GM18508 (cell line): ENCODE measurements at regions not wholly inside any gene's neighbourhood (a gene's known extent, or its start where the extent isn't known, plus 50 kb on each side); places are given as distances from the start of the nearest gene placed in this dataset.

Source experiments
- ATAC-seq: cut with Tn5 transposase; IDR thresholded peaks from one replicate; pipeline ENCODE4 v1.9.1; 2021; ENCODE audit warnings: moderate number of reproducible peaks; ENCODE audit not compliant: insufficient read depth, unreplicated experiment

DNA sequence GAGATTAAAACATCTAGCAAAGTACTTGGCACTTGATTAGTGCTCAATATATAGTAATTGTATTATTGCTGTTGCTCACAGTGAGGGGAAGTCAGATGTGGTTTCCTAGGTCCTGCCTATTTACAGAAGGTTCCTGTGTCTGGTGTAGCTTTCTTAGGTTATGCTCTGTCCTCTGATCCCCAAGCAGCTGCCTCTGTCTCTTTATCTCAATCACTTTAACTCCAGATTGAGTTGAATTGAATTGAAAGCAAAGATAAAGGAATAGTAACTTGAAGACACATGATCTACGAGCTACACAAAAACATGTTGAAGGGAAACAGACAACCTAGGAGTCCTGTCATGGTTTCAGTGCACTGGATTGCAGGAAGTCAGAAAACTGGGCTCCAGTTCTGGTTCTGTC lies 113.9 kb upstream of the ADAMTSL1 start:
- no peak for ATAC-seq

DNA sequence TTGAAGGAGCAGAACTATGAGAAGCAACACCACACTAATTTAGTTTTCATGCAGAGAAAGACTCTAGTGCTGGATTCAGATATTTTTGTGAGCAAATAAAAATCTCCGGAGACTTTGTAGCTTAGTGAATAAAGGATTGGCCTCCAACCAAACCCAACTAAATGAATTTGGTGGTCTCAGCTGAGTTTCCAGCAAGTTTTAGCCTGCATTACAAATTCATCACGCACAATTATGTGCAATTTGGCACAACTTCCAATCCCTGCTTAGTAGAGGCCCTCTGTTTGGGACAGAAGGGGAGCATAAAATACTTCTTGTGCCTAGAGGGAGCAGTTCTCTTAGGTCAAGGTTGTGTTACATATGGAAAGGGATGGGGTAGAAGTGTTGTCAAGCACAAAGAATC lies 112.3 kb upstream of the ADAMTSL1 start:
- ATAC-seq, result no peak

DNA sequence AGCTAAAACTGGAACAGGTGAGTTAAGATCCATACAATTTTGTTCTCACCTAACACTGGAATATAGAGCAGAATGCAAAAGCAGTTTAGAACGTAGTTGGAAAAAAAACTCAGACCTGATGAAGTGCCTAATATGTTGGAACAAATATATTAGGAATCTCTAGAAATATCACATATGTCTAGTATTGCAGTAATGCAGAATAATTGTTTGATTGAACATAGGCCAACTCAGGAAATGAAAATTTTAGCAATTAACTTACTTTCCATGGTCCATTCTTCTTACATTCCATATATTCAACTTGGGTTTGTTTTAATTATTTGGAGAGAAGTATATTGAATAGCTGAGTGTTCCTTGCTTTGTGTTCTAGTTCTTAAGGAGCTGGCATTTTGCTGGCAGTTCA lies 111.8 kb upstream of the ADAMTSL1 start:
- ATAC-seq, result no peak

DNA sequence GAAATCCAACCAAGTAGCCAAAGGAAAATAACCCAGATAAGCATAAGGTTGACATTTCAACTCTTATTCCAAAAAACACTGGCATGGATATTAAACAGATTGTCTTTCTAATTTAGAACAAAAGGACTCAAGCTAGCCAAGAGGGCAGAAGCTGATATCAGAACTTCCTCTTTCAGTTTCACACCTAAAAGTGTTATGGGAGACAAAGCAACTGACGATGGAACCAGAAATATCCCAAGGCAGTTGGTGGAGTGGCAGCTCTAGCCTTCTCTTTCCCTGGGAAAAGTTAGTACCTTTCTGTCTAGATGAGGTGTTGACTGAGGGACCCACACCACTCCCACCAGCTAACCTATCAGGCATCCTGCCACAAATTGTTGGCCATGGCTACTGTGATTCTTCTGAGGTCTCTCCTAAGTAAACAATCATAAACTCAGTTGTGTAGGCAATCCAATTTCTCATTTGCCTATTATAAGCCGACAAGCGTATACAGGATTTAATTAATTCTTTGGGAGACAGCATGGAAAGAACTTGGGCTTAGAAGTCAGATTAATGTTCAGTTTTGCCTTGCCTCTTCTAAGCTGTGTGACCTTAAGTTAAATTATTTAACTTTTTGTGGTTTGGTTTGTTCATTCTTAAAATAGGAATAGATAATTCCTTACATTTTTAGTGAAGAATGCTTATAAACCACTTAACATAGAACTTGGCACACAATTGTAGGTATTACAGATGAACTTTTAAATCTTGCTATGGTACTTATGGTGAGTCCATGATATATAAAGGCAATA lies 110.9 kb upstream of the ADAMTSL1 start:
- ATAC-seq, result no peak

DNA sequence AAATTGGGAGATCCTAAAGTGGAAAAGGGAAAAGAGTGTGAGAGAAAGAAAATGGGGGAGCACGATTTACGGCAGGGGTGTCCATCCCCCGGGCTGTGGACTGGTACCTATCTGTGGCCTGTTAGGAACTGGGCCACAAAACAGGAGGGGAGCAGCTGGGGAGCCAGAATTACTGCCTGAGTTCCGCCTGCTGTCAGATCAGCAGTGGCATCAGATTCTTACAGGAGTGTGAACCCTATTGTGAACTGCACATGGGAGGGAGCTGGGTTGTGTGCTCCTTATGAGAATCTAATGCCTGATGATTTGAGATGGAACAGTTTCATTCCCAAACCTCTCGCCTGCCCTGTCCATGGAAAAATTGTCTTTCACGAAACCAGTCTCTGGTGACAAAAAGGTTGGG lies 108.3 kb upstream of the ADAMTSL1 start:
- no peak for ATAC-seq

DNA sequence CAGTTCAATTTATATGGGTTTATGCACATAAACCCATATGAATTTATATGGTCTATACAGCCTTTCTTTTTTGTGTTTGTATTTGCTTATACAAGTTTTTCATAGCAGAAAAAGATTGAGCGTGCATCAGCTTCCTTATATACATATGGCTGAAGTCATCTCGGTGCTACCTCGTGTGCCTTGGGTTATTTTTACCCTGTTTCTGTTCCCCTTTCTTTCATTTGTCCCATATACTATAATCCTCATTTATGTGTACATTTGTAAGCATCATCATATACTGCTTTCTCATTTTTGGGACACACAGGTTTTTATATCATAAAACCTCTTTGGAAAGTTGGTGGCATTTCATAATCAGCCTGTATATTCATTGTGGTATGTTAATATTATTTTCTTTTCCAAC lies 107.8 kb upstream of the ADAMTSL1 start:
- no peak for ATAC-seq

DNA sequence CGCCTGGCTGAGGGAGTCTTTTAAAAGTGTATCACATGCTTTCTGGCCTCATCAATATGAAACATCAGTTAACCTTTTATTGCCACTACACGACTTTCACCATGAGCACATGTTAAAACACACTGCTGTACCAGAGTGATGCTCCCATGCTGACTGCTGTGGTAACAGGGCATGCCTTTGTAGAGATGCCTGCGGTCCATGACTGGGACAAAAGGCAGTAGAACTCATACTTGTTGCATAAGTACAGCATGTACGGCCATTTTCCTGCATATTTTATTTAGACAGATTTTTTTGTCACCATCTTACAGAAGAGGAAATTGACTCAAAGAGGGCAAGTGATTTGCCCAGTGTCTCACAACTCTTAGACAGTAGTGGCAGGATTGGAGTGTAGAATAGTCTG lies 105.7 kb upstream of the ADAMTSL1 start:
- ATAC-seq, result no peak

DNA sequence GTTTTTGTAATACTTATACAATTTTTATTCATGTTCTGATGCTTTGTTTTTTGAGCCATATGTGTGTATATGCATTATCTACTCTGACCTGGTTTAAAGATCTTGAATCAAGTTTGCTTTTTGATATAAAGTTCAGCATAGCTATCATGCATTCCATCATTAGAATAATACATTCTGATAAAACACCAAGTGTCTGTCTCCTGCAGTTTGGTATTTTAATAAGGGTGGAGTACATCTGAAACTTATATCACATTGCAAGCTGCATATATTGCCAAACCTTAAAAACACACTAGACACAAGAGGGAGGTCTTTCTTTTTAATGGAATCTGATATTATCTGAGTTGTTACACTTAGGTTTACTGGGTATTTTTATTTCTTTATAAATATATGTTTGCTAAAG lies 102.8 kb upstream of the ADAMTSL1 start:
- no peak for ATAC-seq

DNA sequence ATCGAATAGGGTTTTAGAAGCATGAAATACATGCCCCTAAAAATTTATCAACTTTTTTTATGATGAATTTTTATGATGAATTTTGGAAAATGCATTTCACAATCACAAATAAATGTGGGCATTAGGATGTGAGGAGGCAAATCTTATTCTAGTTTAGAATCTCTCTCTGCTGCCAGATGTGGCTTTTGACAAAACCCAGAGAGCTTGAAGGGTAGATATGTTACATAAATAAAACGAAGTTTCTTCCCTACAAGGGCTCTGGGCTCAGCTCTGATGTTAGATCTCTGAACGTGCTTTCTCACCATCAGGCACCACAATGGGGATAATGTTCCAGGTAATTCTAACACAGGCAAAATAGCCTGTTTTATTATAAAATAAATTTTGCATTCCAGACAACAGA lies 102.3 kb upstream of the ADAMTSL1 start:
- no peak for ATAC-seq

DNA sequence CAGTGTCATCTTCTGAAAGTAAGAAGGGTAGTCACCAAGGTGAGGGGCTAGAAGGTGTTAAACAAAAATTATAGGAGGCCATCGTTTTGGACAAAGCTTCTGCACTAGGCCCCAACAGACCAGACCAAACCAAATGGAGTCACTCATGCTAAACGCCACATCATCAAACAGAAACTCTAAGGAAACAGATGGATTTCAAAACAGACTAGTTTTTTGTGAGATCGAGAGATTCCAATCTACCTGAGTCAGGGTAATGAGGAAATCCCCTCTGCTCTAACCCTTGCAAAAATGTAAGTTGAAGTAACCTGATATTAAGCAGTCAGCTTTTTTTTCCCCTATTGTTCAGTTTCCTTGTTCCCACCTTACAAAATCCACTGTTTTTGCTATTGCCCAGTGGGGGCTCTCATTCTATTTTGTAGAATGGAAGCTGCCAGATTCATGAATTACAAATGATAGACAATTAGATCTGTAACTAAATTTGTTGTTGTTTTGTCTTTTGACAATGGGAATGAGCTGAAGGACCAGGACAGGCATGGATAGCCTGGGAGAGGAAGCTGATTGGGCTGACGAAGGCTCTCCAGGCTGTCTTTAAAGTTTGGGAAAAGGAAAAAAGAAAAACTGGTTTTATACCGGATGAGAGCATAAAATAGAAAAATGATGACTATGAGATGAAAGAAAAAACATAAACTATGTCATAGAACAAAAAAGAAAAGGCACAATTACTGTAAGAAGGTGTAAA lies 94.7 kb upstream of the ADAMTSL1 start:
- no peak for ATAC-seq

DNA sequence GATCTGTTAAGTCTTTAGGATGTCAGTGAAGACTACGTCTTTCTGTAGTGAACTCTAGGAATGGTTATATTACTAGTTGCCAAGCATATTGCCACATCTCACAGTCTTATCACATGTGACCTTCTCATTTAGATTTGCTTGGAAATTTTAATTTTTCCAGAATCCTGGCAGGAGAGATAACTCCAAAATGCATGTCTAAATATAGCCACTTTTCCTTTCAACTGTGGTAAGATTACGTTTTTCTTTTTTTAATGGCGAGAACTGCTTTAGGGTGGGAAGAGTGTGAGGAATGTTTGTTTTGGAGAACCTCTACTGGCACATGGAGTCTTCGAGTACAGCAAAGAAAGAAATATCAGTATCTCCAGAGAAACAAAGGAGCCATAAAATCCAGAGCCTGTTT lies 91.7 kb upstream of the ADAMTSL1 start:
- ATAC-seq, result no peak

DNA sequence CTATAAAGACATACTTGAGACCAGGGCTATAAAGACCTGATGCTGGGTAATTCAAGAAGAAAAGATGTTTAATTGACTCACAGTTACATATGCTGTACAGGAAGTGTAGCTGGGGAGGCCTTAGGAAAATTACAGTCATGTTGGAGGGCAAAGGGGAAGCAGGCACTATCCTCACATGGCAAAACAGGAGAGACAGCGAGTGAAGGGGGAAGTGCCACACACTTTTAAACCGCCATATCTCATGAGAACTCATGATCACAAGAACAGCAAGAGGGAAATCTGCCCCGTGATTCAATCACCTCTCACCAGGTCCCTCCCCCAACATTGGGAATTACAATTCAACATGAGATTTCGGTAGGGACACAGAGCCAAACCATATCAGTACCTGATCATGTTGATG lies 89.9 kb upstream of the ADAMTSL1 start:
- no peak for ATAC-seq

DNA sequence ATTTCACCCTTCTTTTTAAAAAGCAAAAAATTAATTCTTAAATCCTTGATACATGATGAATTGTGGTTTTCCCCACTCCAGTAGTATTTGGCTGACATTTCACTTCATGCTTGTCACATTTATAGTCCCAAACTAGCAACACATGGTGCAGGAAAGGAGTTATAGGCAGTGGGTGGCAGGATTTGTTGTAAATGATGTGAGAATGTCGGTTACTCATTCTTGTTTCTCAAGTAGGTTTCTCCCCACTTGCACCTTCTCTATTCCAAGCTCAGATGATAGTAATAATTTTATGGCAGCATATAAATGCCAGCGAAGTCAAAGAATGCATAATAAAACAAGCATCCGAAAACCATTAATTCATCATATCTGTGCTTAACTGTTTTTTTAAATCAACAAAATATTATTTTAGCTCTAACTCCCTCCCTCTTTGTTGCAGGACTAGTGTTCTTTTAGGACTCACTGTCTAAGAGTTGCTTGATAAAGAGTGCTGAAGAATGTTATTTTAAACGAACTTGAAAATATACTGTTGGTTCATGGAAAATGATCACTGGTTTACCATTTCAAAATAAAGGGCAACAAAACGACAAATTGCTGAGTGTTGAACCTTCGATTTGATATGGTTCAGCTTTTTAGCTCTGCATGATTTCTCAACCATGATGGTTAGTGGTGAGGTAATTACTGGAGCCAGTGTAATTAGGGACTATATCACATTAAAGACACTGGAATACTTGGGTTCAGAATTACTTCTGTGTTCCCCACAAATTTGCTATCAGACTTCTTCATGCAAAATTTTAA lies 88.1 kb upstream of the ADAMTSL1 start:
- ATAC-seq, result no peak

DNA sequence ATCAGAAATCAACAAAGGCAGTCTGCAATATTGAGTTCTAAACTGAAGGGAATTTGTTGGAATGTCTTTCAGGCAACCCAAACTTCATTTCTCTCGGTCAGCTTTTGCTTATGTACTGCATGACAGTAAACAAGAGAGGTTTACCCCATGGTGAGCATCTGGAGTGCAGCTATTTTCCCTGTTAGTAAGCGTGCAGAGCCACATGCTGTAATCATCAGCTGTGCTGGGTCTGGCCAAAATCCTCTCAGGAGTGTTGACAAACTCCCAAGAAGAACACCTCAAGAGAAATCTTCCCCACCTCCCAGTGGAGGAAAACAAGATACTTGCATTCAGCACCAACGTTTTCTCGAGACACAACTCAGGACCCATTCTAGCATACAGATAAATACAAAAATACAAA lies 83.6 kb upstream of the ADAMTSL1 start:
- ATAC-seq, result no peak

DNA sequence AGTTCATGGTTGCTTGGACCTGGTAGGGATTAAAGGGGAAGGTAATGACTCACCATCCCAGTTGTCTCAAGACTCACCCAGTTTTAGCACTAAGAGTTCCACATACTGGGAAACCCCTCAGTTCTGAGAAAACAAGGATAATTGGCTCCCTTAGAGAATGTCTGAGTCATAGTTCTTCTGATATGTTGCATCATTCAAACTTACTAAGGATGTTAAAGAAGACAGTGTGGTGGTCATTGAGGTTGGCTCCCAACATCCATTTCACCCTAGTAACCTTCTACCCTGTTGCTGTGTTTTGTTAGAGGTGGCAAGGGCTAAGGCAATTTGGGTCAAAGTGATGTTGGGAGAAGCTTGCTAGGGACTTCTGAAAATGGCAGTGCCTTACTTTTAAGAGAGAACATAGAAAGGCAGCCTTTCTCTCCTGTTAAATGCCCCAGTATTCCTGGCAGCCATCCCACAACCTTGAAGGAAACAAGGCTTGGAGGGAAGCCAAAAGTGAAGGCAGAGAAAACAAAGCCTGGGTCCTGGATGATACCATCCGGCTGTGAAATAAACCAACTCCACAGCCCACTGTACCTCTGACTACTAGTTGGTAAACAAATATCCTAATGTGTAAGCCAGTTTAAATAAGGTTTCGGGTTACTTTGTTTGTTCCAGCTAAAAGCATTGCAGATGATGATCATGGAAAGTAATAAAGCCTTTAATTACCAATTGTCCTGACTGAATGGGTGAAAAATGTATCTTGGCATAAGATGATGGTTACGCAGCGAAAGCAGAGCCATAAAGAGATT lies 80.4 kb upstream of the ADAMTSL1 start:
- ATAC-seq, result no peak

DNA sequence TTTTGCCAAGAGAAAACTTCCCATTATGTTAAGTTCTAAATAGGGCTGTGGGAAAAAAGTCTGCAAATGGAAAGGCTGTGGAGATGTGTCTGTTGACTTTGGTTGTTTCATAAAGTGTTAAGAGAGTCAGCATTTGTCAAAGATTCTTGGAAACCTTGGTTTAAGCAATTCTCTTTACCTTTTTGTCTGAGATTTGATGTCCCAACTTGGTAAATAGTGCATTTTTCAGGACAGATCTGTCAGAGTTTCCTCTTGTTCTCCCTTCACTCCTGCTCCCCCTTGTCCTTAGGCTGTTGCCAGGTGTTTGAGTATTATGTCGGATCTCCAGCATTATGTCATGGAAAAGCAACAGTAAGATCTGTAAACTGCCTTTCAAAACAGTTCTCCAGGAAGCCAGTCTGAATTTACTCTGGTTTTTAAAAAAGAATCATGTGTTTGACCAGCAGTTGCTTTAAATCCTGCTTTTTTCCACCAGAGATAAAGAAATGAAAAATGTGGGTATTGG lies 79.1 kb upstream of the ADAMTSL1 start:
- ATAC-seq, result no peak

DNA sequence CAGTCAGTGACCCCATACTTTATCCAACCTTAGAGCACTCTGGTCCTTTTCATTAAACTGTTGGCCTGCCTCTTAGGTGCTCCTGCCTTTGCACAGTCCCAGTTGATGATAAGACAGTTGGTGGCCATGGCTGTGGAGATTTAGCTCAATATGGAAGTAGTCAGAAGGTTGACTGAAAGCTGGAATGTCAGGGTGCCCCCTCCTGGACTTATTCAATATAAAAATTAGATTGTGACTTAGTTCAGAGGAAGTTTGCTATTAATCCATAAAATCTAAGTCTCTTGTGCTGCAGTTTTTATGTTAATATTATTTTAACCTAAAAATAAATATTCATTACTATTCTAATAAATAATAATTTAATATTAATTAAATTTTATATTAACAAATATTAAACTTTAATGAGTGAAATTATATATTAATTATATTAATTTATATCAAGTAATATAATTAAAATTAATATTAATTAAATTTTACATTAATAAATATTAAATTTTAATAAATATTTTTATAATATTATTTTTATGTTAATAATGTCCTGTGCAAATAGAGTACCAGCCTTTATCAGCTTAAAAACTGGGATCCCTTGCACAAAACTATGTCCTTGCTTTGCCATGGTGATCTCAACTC lies 77.7 kb upstream of the ADAMTSL1 start:
- ATAC-seq, result no peak

DNA sequence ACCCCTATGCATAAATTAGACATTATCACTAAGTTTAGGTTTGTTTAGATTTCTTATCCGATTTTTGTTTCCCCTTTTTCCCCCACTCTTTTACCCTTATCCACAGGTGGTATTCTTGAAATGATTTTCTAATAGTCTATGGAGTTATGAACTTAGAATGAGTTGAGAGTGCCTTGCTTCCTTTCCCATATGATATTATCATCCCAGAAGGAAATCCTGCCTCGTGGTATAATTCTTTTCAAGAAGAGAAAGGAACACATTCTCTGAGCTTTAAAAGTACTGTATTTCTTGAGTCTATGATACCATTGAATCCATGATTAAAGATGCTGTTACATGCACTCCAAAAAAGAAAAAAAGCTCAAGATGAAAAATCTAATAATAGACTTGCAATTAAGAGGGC lies 76.9 kb upstream of the ADAMTSL1 start:
- ATAC-seq, result no peak

DNA sequence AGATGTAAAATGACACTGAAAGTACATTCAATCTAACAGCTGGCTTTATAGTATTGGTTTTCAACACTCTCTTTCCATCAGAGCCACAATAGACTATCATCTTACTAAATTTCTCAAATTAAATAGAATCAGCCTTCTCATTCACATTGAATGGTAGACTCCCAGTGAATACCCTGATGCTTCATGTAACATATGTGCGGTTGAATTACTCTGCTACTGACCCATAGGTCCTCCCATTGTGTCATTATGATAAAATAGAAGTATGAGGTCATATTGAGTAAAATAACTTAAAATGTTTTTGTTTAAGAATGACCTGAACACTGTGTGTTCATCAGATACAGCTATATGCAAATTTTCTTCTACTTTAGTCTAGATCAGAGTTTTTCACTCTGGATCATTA lies 75.9 kb upstream of the ADAMTSL1 start:
- ATAC-seq, result no peak
